Fibroblast of mammary gland (primary cell): ENCODE measurements at regions not wholly inside any gene's neighbourhood (a gene's known extent, or its start where the extent isn't known, plus 50 kb on each side); places are given as distances from the start of the nearest gene placed in this dataset.

Source experiments
- DNase-seq: peaks from one replicate; pipeline ENCODE4 v3.0.0-alpha.2; 2010; ENCODE audit warnings: low read depth
- H3K4me3 ChIP-seq: 2 replicates; pipeline ENCODE4 v1.5.1; 2011; ENCODE audit warnings: low read depth, mild to moderate bottlenecking, low read length, moderate library complexity; ENCODE audit not compliant: control insufficient read depth
- CTCF ChIP-seq: conservative IDR thresholded peaks from 2 replicates; pipeline ENCODE4 v1.5.1; 2011; ENCODE audit warnings: low read depth, low read length, inconsistent platforms; ENCODE audit not compliant: control insufficient read depth, insufficient read depth

DNA sequence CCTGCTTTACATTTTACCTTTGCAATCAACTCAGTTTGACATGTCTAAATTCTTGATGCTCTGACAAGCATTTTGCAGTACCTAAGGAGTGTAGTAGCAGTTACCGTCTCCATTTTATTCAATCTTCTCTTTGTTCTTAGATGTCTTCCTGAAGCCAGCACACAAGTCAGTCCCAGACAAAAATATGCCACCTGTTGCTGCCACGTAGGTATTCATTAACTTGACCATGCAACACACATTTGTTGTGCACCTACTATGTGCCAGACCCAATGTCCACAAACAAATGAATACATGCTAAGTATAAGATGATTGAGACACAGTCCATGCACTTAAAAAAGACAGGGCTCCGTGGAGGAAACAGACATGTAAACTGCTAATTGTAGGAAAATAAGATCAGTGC, 81.5 kb upstream of the NGF start:
- TF ChIP-seq CTCF: no peak
- DNase-seq: no peak
- H3K4me3 ChIP-seq: no peak overlapping the region

GRCh38 chr1:115413621-115414020, 75.6 kb upstream of the NGF start:
- no peak overlapping the region for H3K4me3 ChIP-seq
- TF ChIP-seq CTCF: no peak
- no peak for DNase-seq

DNA sequence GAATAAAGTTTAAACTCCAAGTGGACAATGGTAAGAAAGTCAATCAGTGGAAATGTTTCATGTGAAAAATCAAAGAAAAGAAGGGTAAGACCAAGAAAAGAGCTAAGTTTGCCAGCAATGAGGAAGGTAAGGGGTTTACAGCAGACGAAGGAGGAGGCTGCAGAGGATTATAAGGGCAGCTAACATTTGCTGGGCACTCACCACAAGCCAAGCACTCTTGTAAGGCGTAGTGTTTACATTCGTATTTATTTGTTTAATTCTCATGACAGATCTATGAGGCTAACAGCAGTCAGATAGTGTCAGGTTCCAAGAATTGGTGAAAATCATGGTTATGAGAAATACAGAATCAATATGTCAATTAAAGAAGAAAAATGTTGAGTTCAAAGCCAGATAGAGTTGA, 75.2 kb upstream of the NGF start:
- TF ChIP-seq CTCF: no peak
- no peak overlapping the region for H3K4me3 ChIP-seq
- no peak for DNase-seq

DNA sequence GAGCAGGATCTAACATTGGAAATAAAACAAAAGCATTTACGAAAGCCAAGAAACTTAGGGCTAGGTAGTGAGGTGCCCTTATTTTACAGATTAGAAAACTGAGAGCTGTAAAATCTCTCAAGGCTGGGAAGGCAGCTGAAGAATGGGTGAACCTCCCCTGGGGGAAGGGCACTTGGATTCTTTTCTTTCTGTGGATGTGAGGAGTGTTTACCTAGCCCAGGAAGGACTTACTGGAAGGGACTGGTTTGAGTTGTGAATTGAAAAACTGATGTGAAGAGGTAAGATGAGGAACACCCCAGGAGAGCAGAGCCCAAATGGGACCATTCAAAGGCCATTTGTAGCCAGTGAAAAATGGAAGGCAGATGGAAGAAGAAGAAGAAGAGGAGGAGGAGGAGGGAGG, 74.7 kb upstream of the NGF start:
- no peak overlapping the region for H3K4me3 ChIP-seq
- DNase-seq: no peak
- TF ChIP-seq CTCF: no peak

DNA sequence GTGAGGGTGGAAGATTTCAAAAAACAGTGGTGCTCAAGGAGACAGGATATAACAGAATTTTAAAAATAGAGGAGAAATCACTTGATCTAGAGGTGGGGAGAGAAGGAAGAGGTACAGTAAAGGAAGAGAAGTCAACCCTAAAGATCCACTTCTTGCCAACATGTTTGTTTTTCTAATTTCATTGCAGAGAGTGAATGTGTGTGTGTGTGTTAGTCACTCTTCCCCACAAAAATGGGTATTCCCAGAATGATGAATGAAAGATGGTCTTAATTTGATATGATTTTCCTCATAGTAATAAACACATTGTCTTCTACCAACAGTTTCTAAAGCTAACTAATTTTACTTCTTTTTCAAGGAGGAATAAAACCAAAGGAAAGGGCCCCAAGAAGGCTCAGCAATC, 74.2 kb upstream of the NGF start:
- no peak for TF ChIP-seq CTCF
- peak; percentile 51 for DNase-seq
- no peak overlapping the region for H3K4me3 ChIP-seq

GRCh38 chr1:115411371-115412063, 73.5 kb upstream of the NGF start:
- peak; percentile 95 for DNase-seq
- TF ChIP-seq CTCF: no peak
- H3K4me3 ChIP-seq: no peak overlapping the region
